ENCODE measurements at regions not wholly inside any gene's neighbourhood (a gene's known extent, or its start where the extent isn't known, plus 50 kb on each side); places are given as distances from the start of the nearest gene placed in this dataset.

DNA sequence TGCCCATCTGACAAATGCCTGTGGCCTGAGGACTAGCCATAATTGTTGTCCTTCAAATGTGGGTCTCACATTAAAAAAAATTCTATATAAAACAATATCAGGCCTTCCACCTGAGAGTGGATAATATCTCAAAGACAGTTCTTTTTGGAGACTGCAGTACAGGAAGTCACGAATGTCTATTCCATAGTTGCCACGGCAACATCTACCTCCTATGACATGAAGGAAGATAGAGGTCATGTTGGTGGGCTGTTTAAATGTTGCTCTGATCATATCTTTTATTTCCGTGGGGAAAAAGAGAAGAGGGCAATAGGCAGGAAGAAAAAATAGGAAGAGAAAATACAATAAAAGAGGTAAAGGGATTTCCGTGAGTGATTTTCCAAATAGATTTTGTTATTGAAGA, 151.8 kb downstream of the ARL6IP6 start:
- no peak for TF ChIP-seq EZH2 (IDR thresholded peaks at IDR 0.05)
- TF ChIP-seq, protein P1, sequence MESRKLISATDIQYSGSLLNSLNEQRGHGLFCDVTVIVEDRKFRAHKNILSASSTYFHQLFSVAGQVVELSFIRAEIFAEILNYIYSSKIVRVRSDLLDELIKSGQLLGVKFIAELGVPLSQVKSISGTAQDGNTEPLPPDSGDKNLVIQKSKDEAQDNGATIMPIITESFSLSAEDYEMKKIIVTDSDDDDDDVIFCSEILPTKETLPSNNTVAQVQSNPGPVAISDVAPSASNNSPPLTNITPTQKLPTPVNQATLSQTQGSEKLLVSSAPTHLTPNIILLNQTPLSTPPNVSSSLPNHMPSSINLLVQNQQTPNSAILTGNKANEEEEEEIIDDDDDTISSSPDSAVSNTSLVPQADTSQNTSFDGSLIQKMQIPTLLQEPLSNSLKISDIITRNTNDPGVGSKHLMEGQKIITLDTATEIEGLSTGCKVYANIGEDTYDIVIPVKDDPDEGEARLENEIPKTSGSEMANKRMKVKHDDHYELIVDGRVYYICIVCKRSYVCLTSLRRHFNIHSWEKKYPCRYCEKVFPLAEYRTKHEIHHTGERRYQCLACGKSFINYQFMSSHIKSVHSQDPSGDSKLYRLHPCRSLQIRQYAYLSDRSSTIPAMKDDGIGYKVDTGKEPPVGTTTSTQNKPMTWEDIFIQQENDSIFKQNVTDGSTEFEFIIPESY (IDR thresholded peaks at IDR 0.05; ENCODE audit: extremely low read depth, insufficient replicate concordance, low read length): no peak
- TF ChIP-seq CBX3 (IDR thresholded peaks at IDR 0.05; ENCODE audit: low read depth): no peak
- no peak for TF ChIP-seq TCF7L2 (IDR thresholded peaks at IDR 0.05; ENCODE audit: borderline replicate concordance, extremely low read depth, insufficient read depth, insufficient read length)
- no peak for TF ChIP-seq SRF (IDR thresholded peaks at IDR 0.05; ENCODE audit: low read depth)
- TF ChIP-seq, protein P2, sequence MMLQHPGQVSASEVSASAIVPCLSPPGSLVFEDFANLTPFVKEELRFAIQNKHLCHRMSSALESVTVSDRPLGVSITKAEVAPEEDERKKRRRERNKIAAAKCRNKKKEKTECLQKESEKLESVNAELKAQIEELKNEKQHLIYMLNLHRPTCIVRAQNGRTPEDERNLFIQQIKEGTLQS (IDR thresholded peaks at IDR 0.05): no peak
- no peak for TF ChIP-seq POLR2AphosphoS5 (IDR thresholded peaks at IDR 0.05; ENCODE audit: low read depth, low read length)
- TF ChIP-seq FOSL1 (IDR thresholded peaks at IDR 0.05; ENCODE audit: low read depth): no peak
- TF ChIP-seq ELF1 (IDR thresholded peaks at IDR 0.05; ENCODE audit: borderline replicate concordance, low read depth): no peak
- TF ChIP-seq ZNF274 (IDR thresholded peaks at IDR 0.05; ENCODE audit: low read depth, low read length): no peak
- TF ChIP-seq, protein P3, sequence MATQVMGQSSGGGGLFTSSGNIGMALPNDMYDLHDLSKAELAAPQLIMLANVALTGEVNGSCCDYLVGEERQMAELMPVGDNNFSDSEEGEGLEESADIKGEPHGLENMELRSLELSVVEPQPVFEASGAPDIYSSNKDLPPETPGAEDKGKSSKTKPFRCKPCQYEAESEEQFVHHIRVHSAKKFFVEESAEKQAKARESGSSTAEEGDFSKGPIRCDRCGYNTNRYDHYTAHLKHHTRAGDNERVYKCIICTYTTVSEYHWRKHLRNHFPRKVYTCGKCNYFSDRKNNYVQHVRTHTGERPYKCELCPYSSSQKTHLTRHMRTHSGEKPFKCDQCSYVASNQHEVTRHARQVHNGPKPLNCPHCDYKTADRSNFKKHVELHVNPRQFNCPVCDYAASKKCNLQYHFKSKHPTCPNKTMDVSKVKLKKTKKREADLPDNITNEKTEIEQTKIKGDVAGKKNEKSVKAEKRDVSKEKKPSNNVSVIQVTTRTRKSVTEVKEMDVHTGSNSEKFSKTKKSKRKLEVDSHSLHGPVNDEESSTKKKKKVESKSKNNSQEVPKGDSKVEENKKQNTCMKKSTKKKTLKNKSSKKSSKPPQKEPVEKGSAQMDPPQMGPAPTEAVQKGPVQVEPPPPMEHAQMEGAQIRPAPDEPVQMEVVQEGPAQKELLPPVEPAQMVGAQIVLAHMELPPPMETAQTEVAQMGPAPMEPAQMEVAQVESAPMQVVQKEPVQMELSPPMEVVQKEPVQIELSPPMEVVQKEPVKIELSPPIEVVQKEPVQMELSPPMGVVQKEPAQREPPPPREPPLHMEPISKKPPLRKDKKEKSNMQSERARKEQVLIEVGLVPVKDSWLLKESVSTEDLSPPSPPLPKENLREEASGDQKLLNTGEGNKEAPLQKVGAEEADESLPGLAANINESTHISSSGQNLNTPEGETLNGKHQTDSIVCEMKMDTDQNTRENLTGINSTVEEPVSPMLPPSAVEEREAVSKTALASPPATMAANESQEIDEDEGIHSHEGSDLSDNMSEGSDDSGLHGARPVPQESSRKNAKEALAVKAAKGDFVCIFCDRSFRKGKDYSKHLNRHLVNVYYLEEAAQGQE (IDR thresholded peaks at IDR 0.05; ENCODE audit: low read depth): no peak
- TF ChIP-seq, protein P4, sequence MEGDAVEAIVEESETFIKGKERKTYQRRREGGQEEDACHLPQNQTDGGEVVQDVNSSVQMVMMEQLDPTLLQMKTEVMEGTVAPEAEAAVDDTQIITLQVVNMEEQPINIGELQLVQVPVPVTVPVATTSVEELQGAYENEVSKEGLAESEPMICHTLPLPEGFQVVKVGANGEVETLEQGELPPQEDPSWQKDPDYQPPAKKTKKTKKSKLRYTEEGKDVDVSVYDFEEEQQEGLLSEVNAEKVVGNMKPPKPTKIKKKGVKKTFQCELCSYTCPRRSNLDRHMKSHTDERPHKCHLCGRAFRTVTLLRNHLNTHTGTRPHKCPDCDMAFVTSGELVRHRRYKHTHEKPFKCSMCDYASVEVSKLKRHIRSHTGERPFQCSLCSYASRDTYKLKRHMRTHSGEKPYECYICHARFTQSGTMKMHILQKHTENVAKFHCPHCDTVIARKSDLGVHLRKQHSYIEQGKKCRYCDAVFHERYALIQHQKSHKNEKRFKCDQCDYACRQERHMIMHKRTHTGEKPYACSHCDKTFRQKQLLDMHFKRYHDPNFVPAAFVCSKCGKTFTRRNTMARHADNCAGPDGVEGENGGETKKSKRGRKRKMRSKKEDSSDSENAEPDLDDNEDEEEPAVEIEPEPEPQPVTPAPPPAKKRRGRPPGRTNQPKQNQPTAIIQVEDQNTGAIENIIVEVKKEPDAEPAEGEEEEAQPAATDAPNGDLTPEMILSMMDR (IDR thresholded peaks at IDR 0.05 in 2 of 3, conservative IDR thresholded peaks at IDR 0.05 in 1 of 3; ENCODE audit: borderline replicate concordance in 1 of 3, insufficient read depth in 1 of 3, low read depth in 2 of 3, low read length in 2 of 3): no peak
- no peak for TF ChIP-seq SIN3A (IDR thresholded peaks at IDR 0.05; ENCODE audit: low read depth)
- Histone ChIP-seq H4K20me1 (ENCODE audit: insufficient read depth) (no peaks in the 10 kb centered on the region), H3K9ac (ENCODE audit: low read length) (no peak overlapping the region), H3K9me2 (ENCODE audit: insufficient read depth) (no peaks in the 10 kb centered on the region), H3K79me2 (ENCODE audit: insufficient read depth, low read length) (no peaks in the 10 kb centered on the region), H3K36me3 (ENCODE audit: control insufficient read depth in 1 of 2, insufficient read depth in 2 of 2, low read length in 2 of 2) (no peaks in the 10 kb centered on the region), H3K27ac (ENCODE audit: low read depth, low read length) (no peak overlapping the region), H3K4me2 (ENCODE audit: low read length) (no peak overlapping the region), H2AFZ (ENCODE audit: low read depth, low read length, poor library complexity, severe bottlenecking) (no peak overlapping the region), H3K4me3 (replicated peaks in 1 of 2; ENCODE audit: low read depth in 1 of 2, low read length in 2 of 2) (no peak overlapping the region), H3K27me3 (ENCODE audit: insufficient read depth, low read length) (no peaks in the 10 kb centered on the region), H3K4me1 (ENCODE audit: control insufficient read depth in 1 of 2, insufficient read depth in 2 of 2, low read length in 2 of 2) (no peaks in the 10 kb centered on the region), H3K9me3 (ENCODE audit: control insufficient read depth in 1 of 2, insufficient read depth in 1 of 2, low read depth in 1 of 2, low read length in 2 of 2) (no peaks in the 10 kb centered on the region)
- DNase-seq (ENCODE audit: low read depth, low spot score) (no peak), ATAC-seq (no peak)
- BruUV-seq (replicated peaks): no TSS peak
- ChIA-PET POLR2A (no interaction called here), RAD21 (ENCODE audit: low non-redundant PET in 1 of 2, low total read pairs in 2 of 2, uncharacterized antibody in 2 of 2, unreplicated experiment in 2 of 2) (no interaction called here), CTCF (interaction anchor here (1.1 kb wide), 1 partner anchor 9 kb away, joined by 4 read pairs; no protein-coding TSS in a partner anchor)
- intact Hi-C loops (cut with micrococcal nuclease): no loop called here

Data from HCT116 (cell line).